Kidney epithelial cell (primary cell): ENCODE measurements at regions not wholly inside any gene's neighbourhood (a gene's known extent, or its start where the extent isn't known, plus 50 kb on each side); places are given as distances from the start of the nearest gene placed in this dataset.

Experiments
- DNase-seq: peaks from one replicate; pipeline ENCODE4 v3.0.0-alpha.2; 2010; ENCODE audit warnings: low read depth
- H3K27me3 ChIP-seq: 2 replicates; pipeline ENCODE4 v1.6.0; 2011; ENCODE audit warnings: low read length; ENCODE audit not compliant: control insufficient read depth, insufficient read depth
- H3K36me3 ChIP-seq: 2 replicates; pipeline ENCODE4 v1.5.1; 2011; ENCODE audit warnings: low read length; ENCODE audit not compliant: control insufficient read depth, insufficient read depth
- H3K4me3 ChIP-seq: 2 replicates; pipeline ENCODE4 v1.5.1; 2011; ENCODE audit warnings: low read depth, mild to moderate bottlenecking, control low read depth, low read length
- CTCF ChIP-seq: IDR thresholded peaks from 2 replicates; pipeline ENCODE4 v1.5.1; 2011; ENCODE audit warnings: mild to moderate bottlenecking, moderate library complexity, low read length, control low read depth, inconsistent platforms; ENCODE audit not compliant: insufficient read depth, poor library complexity, severe bottlenecking

DNA sequence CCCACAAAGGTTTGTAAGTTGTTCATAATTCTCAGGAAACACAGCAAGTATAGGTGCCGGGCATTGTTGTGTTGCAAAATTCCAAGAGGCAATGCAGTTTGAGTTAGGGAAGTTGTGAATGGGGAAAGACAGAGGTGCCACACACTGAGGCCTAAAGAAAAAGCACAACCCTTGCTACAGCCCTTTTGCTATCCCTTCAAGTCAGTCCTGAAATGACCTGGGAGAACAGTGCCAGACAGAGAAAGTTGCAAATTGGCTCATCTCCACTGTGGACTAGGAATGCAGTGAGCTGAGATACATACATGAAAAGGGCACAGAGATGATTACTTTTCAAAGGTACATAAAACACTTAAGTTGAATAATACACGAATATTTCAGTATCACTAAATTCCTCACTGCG lies 213.3 kb upstream of the TMTC1 start:
- no peak overlapping the region for H3K4me3 ChIP-seq
- H3K36me3 ChIP-seq: no peaks in the 10 kb centered on the region
- H3K27me3 ChIP-seq: no peaks in the 10 kb centered on the region
- no peak for TF ChIP-seq CTCF
- DNase-seq: no peak

- H3K36me3 ChIP-seq: no peaks in the 10 kb centered on the region
- TF ChIP-seq CTCF: no peak
- DNase-seq: no peak
Observed at GRCh38 chr12:29992366-29992765, 208.6 kb upstream of the TMTC1 start.

GRCh38 chr12:29991924-29992323 lies 208.2 kb upstream of the TMTC1 start:
- TF ChIP-seq CTCF: no peak
- H3K4me3 ChIP-seq: no peak overlapping the region
- H3K36me3 ChIP-seq: no peaks in the 10 kb centered on the region
- no peaks in the 10 kb centered on the region for H3K27me3 ChIP-seq
- DNase-seq: no peak

More at GRCh38 chr12:29992366-29992765, 208.6 kb upstream of the TMTC1 start:
- Histone ChIP-seq H3K4me3 (no peak overlapping the region), H3K27me3 (no peaks in the 10 kb centered on the region)

DNA sequence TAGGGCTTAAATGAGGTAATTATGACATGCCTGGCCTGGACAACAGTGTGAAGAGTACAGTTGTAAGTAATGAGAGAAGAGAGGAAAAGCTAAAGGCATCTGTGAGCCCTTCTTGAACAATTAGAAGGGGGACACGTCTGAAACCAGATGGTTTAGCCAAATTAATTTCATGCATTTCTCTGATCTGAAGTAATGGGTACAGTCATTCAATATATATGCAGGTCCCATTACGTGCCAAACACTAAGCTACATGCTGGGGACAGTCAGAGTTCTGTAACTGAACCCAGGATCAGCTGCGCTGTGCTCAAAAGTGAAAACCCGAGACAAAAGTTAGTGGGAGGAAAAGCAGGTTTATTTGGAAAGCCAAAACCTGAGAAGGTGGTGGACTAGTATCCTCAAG lies 207.2 kb upstream of the TMTC1 start:
- no peaks in the 10 kb centered on the region for H3K27me3 ChIP-seq
- H3K4me3 ChIP-seq: no peak overlapping the region
- no peak for TF ChIP-seq CTCF
- no peaks in the 10 kb centered on the region for H3K36me3 ChIP-seq
- DNase-seq: no peak

- TF ChIP-seq CTCF: no peak
- H3K36me3 ChIP-seq: no peaks in the 10 kb centered on the region
- H3K27me3 ChIP-seq: no peaks in the 10 kb centered on the region
- H3K4me3 ChIP-seq: no peak overlapping the region
- no peak for DNase-seq
Observed at GRCh38 chr12:29983851-29984250, 200.1 kb upstream of the TMTC1 start.

- Histone ChIP-seq H3K4me3 (no peak overlapping the region), H3K27me3 (no peaks in the 10 kb centered on the region), H3K36me3 (no peaks in the 10 kb centered on the region)
- no peak for TF ChIP-seq CTCF
- DNase-seq: no peak
Observed at GRCh38 chr12:29980304-29980703, 196.6 kb upstream of the TMTC1 start.
